Heart left ventricle (tissue), 16 donors: ENCODE measurements at regions not wholly inside any gene's neighbourhood (a gene's known extent, or its start where the extent isn't known, plus 50 kb on each side); places are given as distances from the start of the nearest gene placed in this dataset.

Experiments
- ATAC-seq, 4 donors: fragments of 200-7000 bp; cut with Tn5 transposase; one replicate each; pipeline ENCODE4 v1.9.1; 2020 to 2022; ENCODE audit warnings: moderate library complexity in 4 of 4, mild to moderate bottlenecking in 3 of 4, moderate number of reproducible peaks in 1 of 4
- DNase-seq, 5 donors: peaks; one replicate each; pipeline ENCODE4 v3.0.0-alpha.2; 2020
- H3K27ac ChIP-seq, 12 donors: fragments of 200-600 bp; sonication (generic) in 4 of 12; one replicate each; pipeline versions ENCODE4 v1.5.0 to v1.8.0; 2016 to 2022; ENCODE audit warnings: mild to moderate bottlenecking in 2 of 12
- H3K27me3 ChIP-seq, 9 donors: fragments of 200-600 bp; sonication (generic) in 2 of 9; one replicate each; pipeline versions ENCODE4 v1.5.1 to v1.8.0; 2016 to 2022; ENCODE audit warnings: mild to moderate bottlenecking in 3 of 9
- H3K36me3 ChIP-seq, 9 donors: fragments of 200-600 bp; sonication (generic) in 2 of 9; one replicate each; pipeline versions ENCODE4 v1.5.0 to v1.8.0; 2018 to 2022; ENCODE audit warnings: mild to moderate bottlenecking in 2 of 9
- H3K4me1 ChIP-seq, 12 donors: fragments of 200-600 bp; sonication (generic) in 4 of 12; one replicate each; pipeline versions ENCODE4 v1.5.0 to v1.8.0; 2016 to 2022; ENCODE audit warnings: mild to moderate bottlenecking in 3 of 12
- H3K4me3 ChIP-seq, 12 donors: fragments of 200-600 bp; sonication (generic) in 4 of 12; one replicate each; pipeline versions ENCODE4 v1.5.0 to v1.8.0; 2017 to 2022; ENCODE audit warnings: mild to moderate bottlenecking in 9 of 12, moderate library complexity in 4 of 12
- H3K9me3 ChIP-seq, 12 donors: fragments of 200-600 bp; sonication (generic) in 4 of 12; one replicate each; pipeline versions ENCODE4 v1.5.0 to v1.8.0; 2016 to 2022; ENCODE audit warnings: mild to moderate bottlenecking in 1 of 12
- POLR2A ChIP-seq, 2 donors: fragments of 450-650 bp; IDR thresholded peaks; one replicate each; pipeline ENCODE4 v1.6.1; 2017; ENCODE audit warnings: antibody characterized with exemption in 2 of 2, mild to moderate bottlenecking in 2 of 2, moderate library complexity in 2 of 2
- WGBS, 4 donors: extraction: QIAGEN DNeasy Blood & Tissue Kit in 2 of 4; methylation state at CpG; one replicate each; pipeline versions ENCODE4 v1.1.5 to v1.1.7; 2013 to 2018; 5-methylcytosine and 5-hydroxymethylcytosine counted together
- intact Hi-C, 10 donors: fragments of 100-400 bp; cut with DNase I; formaldehyde crosslinking; loops; one replicate each; pipeline versions ENCODE4 v1.11.1 to v1.14.2; 2022
- TF ChIP-seq, protein P1 (sequence below), 12 donors: fragments of 200-600 bp; sonication (generic) in 4 of 12; IDR thresholded peaks; one replicate each; pipeline versions ENCODE4 v1.5.0 to v1.8.0; 2018 to 2022; ENCODE audit warnings: antibody characterized with exemption in 12 of 12, mild to moderate bottlenecking in 5 of 12
- donor health status: ischemic (EF 13 %, LVEDD 7.1; RV severe dilation, severe dysfunction).
- donor health status: healthy with polysubstance abuse.
- donor health status: DM: no; HTN: yes; CAD: no.
- donor health status: DM: no; HTN: no; CAD: no.
- donor health status: ischemic (EF 25% LVEDD 6.9; RV normal size, moderate dysfunction).
- donor health status: ischemic (EF 25% LVEDD 5.7; RV mildly dilated, moderate dysfunction).
- donor health status: healthy.
- donor health status: DM: yes; HTN: yes; CAD: no.
- donor health status: ischemic (EF 35%, LVEDD 5.7; RV mildly dilated, moderate dysfunction).
- donor health status: nonischemic (EF 11% LVEDD 7.7; RV severe dilation, severe dysfunction).
- donor health status: DM: yes; HTN: yes; CAD: no.
- donor health status: PGD.
- donor health status: ischemic (EF 29% LVEDD 5.4; RV normal size, mild dysfunction).
- donor health status: nonischemic (EF 23%, LVEDD 6.1; RV moderate dilation, normal function).

DNA sequence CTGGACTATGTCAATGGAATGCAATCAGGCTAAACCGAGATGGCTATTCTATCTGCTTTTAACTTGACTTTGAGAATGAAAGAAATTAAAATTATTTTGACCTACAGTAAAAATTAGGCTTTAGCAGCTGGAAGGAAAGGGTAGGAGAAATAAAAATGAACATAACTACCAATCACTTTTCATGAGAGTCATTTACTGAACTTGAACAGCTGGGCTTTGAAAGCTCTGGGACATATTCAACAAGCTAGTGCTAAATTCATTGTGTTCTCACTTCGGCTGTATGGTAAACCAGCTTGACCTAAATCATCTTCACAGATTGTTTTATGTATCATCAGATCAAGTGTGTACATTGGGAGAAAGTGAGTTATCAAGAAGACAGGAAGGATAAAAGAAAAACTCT, 161.5 kb upstream of the STXBP5 start:
- DNase-seq, result no peak
- WGBS, 4 donors, result 74 to 81% (median 76%) methylated on average over 2 of the region's 2 CpGs
- Histone ChIP-seq H3K4me3 (no peak overlapping the region), H3K9me3 (peaks cover 0 to 17% (median 4%) of the 10 kb centered on the region in 12 donors), H3K27ac (no peak overlapping the region), H3K4me1 (no peaks in the 10 kb centered on the region), H3K27me3 (no peaks in the 10 kb centered on the region), H3K36me3 (no peaks in the 10 kb centered on the region)
- intact Hi-C loops, result no loop called here
- no peak for TF ChIP-seq POLR2A (IDR thresholded peaks at IDR 0.05)
- TF ChIP-seq, protein P1, sequence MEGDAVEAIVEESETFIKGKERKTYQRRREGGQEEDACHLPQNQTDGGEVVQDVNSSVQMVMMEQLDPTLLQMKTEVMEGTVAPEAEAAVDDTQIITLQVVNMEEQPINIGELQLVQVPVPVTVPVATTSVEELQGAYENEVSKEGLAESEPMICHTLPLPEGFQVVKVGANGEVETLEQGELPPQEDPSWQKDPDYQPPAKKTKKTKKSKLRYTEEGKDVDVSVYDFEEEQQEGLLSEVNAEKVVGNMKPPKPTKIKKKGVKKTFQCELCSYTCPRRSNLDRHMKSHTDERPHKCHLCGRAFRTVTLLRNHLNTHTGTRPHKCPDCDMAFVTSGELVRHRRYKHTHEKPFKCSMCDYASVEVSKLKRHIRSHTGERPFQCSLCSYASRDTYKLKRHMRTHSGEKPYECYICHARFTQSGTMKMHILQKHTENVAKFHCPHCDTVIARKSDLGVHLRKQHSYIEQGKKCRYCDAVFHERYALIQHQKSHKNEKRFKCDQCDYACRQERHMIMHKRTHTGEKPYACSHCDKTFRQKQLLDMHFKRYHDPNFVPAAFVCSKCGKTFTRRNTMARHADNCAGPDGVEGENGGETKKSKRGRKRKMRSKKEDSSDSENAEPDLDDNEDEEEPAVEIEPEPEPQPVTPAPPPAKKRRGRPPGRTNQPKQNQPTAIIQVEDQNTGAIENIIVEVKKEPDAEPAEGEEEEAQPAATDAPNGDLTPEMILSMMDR (IDR thresholded peaks at IDR 0.05), result no peak
- ATAC-seq, result no peak

DNA sequence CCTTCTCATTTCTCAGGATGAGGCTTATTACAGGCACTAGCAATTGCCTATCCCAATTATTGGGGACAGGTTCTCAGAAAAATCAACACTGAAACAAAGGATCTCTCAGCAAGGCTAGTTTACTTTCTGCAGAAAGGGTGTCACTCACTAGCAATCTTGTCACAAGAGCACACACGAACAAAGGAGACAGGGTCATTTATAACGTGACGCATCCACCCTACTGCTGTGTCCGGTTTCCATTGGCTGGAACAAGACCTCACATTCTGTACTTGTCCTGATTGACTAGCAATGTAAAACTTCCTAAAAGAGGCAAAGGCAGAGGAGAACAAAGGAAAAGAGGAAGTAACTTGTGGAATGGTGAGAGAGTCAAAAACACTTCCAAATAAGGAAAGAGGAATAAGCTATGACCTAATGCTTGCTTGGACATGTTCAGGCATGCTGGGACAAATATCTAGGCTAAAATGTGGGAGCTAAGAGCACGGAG, 160.2 kb upstream of the STXBP5 start:
- intact Hi-C loops, result no loop called here
- H3K4me3 ChIP-seq, result no peak overlapping the region
- no peaks in the 10 kb centered on the region for H3K36me3 ChIP-seq
- H3K9me3 ChIP-seq, result peaks cover 0 to 17% (median 4%) of the 10 kb centered on the region in 12 donors
- 89 to 91% (median 90%) methylated on average over 5 of the region's 5 CpGs for WGBS, 4 donors
- no peaks in the 10 kb centered on the region for H3K27me3 ChIP-seq
- DNase-seq, result no peak
- H3K4me1 ChIP-seq, result no peaks in the 10 kb centered on the region
- no peak overlapping the region for H3K27ac ChIP-seq
- ATAC-seq, result no peak
- TF ChIP-seq POLR2A (IDR thresholded peaks at IDR 0.05), result no peak
- TF ChIP-seq, protein P1 (IDR thresholded peaks at IDR 0.05), result no peak

DNA sequence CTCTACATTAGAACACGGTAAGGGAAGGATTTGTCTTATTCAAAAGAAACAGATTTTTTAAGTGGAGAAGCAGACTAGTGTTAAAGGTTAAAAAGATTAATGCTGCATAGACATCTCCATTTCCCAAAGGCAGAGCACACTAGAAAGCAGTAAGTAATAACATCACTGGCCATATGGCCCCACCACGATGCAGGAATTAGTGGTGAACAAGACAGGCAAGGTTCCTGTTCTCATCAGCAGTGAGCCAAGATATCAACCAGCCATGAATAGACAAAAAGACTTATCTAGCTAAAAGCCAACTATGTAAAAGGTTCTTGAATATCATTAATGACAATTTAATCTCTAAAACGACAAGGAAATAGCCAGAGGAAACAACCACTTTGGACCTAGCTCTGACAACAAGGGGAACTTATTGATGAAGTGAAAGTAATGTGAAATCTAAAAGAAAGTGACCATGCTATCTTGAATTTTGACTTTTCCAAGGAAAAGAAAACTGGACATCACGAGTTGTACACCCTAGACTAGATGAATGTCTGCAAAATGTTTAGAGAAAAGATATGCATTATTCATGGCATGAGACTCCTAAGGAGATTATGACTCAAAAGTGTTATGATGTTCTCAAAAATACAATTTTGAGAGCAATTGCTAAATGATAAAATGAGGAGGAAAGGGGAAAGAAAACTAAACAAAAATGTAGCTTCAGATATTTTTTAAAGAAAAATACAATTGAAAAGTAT, 157.9 kb upstream of the STXBP5 start:
- DNase-seq, result no peak
- peaks cover 0 to 17% (median 4%) of the 10 kb centered on the region in 12 donors for H3K9me3 ChIP-seq
- no peaks in the 10 kb centered on the region for H3K36me3 ChIP-seq
- WGBS, 4 donors, result 57 to 64% (median 59%) methylated on average over 4 of the region's 4 CpGs
- no peak overlapping the region for H3K4me3 ChIP-seq
- intact Hi-C loops, result no loop called here
- H3K27me3 ChIP-seq, result no peaks in the 10 kb centered on the region
- no peaks in the 10 kb centered on the region for H3K4me1 ChIP-seq
- H3K27ac ChIP-seq, result no peak overlapping the region
- TF ChIP-seq POLR2A (IDR thresholded peaks at IDR 0.05), result no peak
- TF ChIP-seq, protein P1 (IDR thresholded peaks at IDR 0.05), result no peak
- ATAC-seq, result no peak

DNA sequence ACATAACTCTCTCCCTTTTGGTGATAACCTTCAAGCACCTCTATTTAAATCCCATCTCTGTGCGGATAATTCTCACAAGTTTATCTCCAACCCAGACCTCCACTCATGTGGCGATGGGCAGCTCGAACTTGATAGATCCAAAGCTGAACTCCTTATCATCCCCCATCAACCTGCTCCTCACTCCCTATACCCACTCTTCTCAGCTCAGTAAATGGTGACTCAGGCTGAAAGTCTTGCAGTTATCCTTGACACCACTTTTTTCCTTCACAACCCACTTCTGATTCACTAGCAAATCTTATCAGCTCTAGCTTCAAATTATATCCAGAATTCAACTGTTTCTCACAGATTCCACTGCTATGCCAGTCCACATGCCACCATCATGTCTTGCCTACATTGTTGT, 155.3 kb upstream of the STXBP5 start:
- 83 to 89% (median 85%) methylated on average over 3 of the region's 3 CpGs for WGBS, 4 donors
- Histone ChIP-seq H3K36me3 (no peaks in the 10 kb centered on the region), H3K27me3 (no peaks in the 10 kb centered on the region), H3K27ac (no peak overlapping the region), H3K4me1 (no peaks in the 10 kb centered on the region), H3K4me3 (no peak overlapping the region), H3K9me3 (peaks cover 0 to 11% (median 2%) of the 10 kb centered on the region in 12 donors)
- TF ChIP-seq, protein P1 (IDR thresholded peaks at IDR 0.05), result no peak
- no peak for TF ChIP-seq POLR2A (IDR thresholded peaks at IDR 0.05)
- intact Hi-C loops, result no loop called here
- no peak for DNase-seq
- ATAC-seq, result no peak
